ENCODE measurements at regions not wholly inside any gene's neighbourhood (a gene's known extent, or its start where the extent isn't known, plus 50 kb on each side); places are given as distances from the start of the nearest gene placed in this dataset.
A peak's percentile ranks its signal among the peaks of the same experiment; 100 is the strongest.
"Not testable (repeated sequence)": the region's sequence is repeated elsewhere in the genome, so short reads cannot be mapped to it uniquely, and the experiment has no call there.

DNA sequence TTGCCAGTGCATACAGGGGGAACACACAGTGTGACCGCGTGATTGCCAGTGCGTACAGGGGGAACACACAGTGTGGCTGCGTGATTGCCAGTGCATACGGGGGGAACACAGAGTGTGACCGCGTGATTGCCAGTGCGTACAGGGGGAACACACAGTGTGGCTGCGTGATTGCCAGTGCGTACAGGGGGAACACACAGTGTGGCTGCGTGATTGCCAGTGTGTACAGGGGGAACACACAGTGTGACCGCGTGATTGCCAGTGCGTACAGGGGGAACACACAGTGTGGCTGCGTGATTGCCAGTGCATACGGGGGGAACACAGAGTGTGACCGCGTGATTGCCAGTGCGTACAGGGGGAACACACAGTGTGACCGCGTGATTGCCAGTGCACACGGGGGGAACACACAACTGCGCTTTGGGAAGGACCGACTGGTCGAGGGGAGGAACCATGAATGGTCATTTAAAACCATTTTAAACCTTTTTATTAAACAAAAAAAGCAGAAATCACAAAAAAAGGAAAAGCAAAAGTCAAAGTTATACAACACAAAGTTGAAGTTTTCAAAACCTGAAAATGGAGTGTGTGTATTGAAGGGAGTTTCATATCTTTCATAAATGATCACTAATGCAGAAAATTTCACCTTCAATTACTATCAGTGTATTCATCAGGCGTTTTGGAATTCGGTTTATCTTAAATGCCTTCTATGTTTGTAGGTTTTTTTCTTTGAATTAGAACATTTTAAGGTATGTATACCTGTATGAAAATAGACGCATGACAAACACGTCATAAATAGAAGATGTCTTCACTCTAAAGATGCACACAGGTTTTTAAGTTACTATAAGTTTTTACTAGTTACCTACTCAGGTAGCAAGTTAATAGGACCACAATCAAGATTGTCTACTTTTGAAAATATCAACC, 141.0 kb downstream of the RTP5 start:
- not testable (repeated sequence) for DNase-seq

DNA sequence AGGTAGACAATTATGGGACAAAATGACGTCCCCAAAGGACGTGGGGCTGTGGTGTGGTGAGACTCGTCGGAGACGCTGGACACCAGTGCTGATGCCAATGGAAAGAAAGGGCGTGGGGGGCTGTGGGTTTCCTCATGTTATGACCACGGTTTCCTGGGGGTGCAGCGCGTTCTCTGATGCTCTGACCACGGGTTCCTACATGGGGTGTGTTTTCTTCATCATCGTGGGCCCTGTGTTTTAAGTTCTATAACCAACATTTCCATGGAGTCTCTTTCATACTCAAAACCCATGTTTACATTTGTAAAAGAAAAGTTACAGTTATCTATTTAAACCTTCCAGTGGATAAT, 141.6 kb downstream of the RTP5 start:
- DNase-seq, result no peak

DNA sequence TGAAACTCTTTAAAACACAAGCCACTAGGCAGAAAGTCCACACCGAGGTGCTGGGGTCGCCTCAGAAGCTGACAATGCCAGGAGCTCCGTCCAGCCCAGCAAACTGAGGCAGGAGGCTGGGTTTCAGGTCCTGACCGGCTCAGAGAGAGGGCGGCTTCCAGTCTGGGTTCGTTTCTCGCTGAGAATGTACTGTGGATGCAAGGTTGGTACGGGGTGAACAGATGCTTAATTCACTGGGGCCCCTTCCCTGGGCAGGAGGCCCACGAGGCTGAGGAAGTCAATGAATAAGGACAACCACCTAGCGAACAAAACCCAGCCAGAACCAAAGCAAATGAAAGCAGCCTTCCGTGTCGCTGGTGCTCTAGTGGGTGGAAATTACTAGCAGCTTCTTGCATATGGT, 142.0 kb downstream of the RTP5 start:
- no peak for DNase-seq

DNA sequence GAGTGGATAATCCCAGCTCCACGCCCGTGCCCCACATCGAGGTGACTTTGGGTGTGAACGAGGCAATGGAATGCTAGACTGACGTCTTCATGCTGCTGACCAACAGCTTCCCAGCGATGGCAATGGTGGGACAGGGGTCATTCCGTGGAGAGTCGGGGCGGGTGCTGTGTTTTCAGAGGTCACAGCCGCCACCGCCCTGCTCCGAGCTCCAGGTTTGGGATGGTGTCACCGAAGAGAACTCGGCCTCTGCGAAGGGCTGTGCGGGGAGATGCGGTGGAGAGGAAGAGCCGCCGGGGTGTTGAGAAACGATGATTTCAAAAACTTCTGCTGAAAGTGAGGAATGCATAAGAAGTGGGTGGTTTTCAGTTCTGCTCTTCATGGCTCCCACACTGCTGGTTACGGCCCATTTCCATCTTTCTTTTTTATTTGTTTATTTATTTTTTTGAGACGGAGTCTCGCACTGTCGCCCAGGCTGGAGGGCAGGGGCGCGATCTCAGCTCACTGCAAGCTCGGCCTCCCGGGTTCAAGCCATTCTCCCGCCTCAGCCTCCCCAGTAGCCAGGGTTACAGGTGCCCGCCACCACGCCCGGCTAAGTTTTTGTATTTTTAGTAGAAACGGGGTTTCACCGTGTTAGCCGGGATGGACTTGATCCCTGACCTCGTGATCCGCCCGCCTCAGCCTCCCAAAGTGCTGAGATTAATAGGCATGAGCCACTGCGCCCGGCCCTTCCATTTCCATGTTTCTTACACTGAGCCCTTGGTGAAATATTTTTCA, 142.6 kb downstream of the RTP5 start:
- no peak for DNase-seq

DNA sequence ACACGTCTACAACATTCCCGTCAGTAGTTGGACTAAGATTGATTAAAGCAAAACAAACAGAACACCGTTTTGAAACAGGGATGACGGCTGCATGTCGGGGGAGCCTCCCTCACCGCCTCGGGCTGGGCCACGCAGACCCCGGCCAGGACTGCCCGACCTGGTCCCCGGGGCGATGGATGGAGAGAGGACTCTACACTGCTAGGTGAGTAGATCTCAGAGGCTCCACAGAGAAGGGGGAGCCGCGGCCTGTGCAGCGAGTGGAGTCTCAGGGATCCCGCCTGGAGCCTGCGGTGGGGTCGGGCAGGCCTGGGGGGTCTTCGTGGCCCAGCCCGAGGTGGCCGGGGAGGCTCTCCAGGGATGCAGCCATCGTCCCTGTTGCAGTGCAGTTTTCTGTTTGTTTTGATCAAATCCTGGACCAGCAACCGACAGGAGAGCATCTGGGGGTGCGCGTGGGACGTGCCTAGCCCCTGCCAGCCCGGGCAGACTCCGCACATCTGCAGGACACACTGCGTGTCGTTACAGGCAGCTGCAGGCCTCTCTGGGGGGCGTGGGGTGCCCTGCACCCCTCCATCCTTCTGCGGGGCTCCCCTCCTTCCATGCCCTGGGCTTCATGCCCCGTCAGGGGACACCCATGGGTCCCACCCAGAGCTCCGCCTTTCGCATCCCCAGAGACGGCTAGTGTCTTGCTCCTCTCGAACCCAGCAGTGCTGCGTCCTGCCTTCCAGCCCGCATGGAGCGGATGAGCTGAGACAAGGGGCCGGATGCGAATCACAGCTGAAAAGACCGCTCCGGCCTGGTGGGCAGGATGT, 143.6 kb downstream of the RTP5 start:
- DNase-seq, result no peak

DNA sequence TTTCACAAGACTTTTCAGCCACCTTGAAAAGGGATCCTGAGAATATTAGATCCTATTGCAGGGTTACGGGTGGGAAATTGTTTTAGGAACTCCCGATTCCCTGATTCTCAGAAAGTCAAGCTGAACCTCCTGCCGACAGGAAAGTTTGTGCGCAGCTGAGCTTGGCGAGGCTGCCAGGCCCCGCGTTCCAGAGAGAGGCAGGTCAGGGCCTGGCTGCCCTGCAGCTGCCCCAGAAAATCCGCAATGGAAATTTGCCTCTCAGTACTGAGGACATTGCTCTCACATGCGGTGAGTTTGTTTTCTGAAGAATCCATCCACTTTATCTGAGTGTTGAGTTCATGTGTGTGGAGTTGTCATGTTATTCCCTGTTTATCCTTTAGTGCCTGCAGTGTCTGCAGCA, 144.2 kb downstream of the RTP5 start:
- DNase-seq, result no peak

DNA sequence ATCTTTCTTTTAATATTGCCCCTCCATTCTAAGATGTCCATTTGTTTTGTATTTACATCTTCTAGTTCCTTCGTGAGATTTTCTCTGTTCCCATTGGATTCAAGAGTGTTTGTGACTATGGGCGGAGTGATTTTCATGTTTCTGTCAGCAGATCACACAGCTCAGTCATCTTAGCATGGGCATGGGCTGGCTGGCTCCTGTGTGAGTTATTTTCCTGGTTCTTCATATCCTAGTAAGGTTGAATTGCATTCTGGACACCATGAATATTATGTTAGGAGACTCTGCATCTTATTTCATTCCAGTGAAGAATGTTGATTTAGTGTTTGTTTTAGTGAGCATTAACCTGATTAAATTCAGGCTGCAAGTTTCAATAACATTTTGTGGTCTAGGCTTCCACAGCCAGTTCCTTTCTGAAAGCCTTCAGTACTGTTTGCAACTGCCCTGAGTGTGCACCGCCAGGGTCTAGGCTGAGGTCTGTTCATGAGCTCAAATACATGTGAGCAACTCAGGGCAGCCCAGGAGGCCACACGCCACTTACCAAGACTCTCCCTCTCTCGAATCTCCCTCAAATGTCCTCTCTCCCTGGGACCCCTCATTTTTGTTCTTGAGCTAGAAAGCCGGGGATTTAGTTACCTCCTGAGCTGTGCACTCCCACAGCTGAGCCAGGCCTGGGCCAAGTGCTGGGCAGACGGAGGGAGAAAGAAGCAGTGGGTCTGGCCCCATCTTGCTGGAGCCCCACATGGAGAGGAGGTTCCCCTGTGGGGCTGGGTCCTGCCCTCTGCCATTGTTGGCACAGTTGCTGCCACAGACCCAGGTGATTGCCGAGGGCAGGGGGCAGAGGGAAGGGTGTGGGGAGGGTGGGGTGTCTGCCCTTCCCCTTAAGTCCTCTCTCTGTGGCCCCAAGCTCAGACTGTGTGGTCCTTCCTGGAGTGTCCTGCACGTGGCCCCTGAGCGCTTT, 145.9 kb downstream of the RTP5 start:
- no peak for DNase-seq

DNA sequence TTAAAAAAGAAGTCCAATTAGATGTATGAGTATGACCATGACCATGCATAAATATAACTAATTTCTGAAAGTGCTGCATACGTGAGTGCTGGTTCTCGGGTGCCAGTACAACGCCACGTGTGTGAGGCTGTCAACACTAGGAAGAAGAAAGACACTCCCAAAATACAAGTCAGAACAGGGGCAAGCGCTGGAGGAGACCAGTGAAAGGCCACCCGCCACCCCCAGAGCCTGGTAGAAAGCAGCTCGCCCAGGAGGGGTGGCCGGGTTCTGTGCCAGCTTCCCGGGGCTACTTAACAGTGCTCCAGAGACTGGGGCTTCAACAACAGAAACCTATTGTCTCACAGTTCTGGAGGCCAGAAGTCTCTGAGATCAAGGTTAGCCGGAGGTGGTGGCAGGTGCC, 147.6 kb downstream of the RTP5 start:
- DNase-seq, result no peak

DNA sequence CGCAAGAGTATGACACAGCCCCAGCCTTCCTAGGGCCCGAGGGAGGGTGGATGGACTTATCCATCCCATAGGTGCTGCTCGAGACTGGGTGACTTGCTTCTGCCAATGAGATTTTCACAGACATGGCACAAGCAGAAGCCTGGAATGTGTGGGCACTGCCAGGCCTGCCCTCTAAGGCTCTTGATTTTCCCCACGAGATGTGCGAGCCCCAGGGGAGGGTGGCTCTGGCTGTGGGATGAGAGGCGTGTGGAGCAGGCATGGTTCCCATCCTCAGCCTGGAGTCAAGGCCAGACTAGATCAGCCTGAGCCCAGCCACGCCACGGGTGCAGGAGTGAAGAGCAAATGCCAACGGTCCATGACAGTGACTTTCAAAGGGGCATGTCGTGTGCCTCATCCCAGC, 148.9 kb downstream of the RTP5 start:
- not testable (repeated sequence) for DNase-seq

DNA sequence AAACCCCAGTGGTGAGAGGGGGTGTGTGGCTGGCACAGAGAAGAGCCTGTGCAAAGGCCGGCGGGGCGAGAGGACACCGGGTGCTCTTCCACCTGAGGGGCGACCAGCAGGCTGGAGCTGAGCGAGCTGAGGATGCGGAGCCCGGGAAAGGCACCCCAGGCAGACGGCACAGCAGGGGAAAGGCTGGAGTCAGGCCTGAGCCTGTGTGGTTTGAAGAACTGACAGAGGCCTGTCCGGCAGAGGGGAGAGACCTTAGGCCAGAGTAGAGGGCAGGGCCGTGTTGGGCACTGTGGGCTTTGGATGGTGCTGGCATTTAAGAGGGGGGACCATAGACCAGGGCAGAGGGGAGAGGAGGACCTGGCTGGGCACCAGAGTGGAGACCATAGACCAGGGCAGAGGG, 149.8 kb downstream of the RTP5 start:
- no peak for DNase-seq

DNA sequence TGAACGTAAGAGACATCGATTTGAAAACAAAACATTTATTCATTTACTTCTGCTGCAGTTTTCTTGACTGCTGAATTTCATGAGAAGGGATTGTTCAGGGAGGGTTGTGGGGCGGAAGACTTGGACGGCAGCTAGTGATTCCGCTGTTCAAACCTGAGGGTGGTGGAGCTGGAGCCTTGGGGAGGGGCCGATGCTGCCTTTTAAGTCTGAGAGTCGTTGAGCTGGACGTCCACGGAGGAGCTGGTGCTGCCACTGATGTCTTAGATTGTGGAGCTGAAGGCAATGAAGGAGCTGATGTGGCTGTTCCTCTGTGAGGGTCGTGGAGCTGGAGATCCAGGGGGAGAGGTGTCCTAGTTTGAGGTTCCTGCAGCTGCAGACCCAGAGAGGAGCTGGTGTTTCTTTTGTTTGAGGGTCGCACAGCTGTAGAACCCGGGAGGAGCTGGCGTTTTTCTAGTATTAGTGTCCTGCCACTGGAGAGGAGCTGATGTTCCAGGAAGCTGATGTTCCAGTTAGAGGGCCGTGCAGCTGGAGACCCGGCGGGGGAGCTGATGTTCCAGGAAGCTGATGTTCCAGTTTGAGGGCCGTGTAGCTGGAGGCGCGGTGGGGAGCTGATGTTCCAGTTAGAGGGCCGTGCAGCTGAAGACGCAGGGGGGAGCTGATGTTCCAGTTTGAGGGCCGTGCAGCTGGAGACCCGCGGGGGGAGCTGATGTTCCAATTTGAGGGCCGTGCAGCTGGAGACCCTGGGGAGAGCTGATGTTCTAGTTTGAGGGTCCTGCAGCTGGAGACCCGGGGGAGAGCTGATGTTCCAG, 150.9 kb downstream of the RTP5 start:
- peak in 1 of 2 donors; percentile 24 for DNase-seq

DNA sequence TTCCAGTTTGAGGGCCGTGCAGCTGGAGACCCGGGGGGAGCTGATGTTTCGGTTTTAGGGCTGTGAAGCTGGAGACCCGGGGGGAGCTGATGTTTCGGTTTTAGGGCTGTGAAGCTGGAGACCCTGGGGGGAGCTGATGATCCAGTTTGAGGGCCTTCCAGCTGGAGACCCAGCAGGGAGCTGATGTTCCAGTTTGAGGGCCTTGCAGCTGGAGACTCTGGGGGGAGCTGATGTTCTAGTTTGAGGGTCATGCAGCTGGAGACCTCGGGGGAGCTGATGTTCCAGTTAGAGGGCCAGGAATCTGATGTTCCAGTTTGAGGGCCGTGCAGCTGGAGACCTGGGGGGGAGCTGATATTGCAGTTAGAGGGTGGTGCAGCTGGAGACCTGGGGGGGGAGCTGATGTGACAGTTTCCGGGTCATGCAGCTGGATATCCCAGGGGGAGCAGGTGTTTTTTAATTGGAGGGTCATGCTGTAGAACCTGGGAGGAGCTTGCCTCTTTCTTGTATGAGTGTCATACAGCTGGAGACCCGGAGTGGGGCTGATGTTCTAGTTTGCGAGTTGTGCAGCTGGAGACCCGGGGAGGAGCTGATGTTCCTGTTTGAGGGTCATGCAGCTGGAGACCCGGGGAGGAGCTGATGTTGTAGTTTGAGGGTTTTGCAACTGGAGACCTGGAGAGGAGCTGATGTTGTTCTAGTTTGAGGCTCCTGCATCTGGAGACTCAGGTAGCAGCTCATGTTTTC, 153.2 kb downstream of the RTP5 start:
- no peak for DNase-seq

DNA sequence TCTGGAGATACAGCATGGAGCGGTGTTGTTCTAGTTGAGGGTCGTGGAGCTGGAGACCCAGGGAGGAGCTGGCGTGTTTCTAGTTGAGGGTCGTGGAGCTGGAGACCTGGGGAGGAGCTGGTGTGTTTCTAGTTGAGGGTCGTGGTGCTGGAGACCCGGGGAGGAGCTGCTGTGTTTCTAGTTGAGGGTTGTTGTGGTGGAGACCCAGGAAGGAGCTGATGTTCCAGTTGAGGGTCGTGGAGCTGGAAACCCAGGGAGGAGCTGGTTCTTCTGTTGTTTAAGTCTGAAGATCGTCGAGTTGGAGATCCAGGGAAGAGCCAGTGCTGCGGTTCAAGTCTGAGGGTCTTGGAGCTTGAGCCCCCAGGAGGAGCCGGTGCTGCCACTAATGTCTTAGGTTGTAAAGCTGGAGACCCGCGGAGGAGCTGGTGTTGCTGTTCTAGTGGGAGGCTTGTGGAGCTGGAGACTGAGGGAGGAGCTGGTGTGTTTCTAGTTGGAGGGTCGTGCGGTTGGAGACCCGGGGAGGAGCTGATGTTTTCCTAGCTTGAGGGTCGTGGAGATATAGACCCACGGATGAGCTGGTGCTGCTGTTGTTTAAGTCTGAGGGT, 155.3 kb downstream of the RTP5 start:
- DNase-seq, result no peak

DNA sequence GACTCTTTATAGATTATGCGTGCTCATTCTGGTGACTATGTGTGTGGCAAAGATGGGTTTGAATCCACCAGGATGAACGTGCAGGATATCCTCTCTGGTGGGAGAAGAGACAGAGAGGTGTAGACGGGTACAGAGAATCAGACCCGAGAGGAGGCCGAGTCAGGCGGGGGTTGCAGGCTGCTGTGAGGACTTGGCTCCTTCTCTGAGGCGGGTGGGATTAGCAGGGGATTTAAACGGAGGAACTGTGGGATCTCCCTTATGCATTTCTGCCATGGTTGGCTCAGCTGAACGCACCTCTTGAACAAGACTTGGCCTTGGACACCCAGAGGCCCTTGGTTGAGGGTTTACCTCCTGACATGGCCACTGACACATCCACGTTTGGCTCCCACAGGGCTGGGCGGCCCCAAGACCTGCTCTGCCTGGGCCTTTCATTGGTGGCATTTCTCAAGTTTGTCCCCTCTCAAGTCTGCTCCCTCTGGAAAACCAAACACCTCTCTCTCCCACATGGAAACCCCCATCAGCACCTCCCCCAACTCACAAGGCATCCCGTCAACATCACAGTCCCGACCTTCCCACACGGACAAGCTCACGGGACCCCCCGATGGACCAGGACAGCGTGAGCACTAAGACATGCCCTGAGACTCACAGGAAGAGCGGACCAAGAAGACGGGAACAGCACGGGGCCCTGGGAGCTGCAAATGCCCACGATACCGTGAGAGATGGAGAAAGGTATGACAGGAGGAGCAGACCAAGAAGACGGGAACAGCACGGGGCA, 158.3 kb downstream of the RTP5 start:
- DNase-seq, result no peak

DNA sequence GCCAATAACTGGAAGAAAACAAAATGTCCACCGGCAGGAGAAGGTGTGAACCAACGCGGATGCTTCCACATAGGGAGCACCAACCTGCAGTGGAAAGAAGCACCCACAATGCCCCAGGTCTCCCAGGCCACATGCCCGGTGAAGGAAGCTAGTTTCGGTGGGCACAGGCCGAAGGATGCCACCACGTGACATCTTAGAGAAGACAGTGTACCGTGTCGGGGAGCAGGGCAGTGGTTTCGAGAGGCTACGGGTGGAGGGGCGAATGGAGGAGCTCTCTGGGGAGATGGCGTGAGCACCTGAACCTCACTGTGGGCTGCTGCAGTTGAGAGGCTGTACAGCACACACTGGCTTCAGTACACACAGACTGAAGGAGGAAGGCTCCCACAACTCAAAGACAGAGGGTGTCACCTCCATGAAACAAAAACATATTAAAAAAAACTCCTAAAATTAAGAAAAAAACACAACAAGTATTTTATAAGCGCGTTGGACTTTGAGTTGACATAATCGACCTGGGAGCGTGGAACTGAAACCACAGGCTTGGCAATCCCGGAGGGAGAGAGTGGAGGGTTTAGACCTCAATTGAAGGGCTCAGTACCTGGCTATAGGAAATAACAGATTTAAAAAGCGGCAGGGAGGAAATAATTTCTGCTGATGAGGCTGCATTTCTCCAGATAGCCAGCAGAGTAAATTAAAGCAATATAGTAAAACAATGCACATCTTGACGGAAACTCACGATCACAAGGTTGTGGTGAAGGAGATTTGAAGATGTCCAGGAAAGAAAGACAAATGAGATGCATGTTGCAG, 160.1 kb downstream of the RTP5 start:
- DNase-seq, result no peak

DNA sequence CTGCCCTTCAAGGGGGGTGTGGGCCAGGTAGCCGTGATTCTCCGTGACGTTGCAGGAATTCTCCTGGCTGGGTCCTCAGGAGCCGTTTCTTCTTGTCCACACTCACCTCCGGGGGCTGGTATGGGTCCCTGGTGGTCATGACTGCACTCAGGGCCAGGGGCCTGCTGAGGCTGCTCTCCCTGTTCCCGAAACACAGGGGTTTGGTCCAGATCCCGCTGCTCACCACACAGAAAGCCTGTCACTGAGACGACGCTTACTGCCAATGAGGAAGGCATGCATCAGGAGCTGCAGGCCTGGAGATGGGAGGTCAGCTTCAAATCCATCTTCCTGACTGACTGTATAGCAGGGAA, 160.7 kb downstream of the RTP5 start:
- no peak for DNase-seq

DNA sequence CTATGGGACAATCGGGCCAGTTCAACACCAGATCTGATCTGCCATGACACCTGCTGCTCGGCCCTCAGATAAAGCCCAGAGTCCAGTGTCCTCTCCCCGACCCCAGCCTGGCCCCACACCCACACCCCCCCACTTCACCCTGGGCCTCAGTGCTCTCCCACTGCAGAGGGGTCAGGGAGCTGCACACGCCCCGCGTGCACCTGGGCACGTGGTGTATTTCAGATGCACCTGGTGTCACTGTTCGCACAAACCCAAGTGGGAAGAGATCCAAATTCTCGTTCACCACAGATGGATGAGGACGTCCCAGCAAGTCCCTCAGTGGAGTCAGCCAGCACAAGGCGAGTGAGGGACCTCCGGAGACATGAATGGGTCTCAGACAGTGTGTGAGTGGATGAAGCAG, 161.3 kb downstream of the RTP5 start:
- DNase-seq, result no peak

DNA sequence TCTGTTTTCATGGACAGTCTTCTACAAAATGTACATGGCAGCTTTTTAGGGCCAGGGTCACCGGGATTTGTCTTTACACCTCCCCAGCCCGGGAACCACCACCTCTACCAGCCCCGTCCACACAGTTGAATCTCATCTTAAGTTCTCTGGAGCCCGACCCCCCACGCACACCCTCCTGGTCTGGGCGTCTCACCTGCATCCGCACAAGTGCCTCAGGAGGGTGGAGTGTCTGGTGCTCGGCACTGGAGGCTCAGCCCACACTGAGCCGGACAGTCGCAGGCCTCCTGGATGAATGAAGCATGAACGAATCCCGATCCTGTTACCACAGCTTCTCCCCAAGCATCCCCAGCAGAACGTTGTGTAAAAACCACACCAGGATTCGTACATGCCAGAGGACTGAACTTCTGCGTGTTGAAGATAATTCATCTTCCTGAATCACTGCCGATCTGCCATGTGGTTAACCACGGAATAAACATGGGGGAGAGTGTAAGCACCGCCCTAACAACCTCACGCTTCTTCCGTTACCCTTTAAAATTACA, 162.0 kb downstream of the RTP5 start:
- peak in 1 of 2 donors; percentile 62 for DNase-seq

Measured in bone marrow (tissue), 2 donors.